Brain microvascular endothelial cell (primary cell): ENCODE measurements at regions not wholly inside any gene's neighbourhood (a gene's known extent, or its start where the extent isn't known, plus 50 kb on each side); places are given as distances from the start of the nearest gene placed in this dataset.

ENCODE experiments used
- DNase-seq: peaks from one replicate; pipeline ENCODE4 v3.0.0-alpha.2; 2020
- H3K27ac ChIP-seq: fragments of 250-450 bp; sonication (Bioruptor Pico); 2 replicates; pipeline ENCODE4 v1.5.1; 2020; ENCODE audit warnings: mild to moderate bottlenecking, moderate library complexity
- H3K27me3 ChIP-seq: fragments of 250-450 bp; sonication (Bioruptor Pico); replicated peaks from 2 replicates; pipeline ENCODE4 v1.5.1; 2020; ENCODE audit warnings: mild to moderate bottlenecking
- H3K36me3 ChIP-seq: fragments of 250-450 bp; sonication (Bioruptor Pico); replicated peaks from 2 replicates; pipeline ENCODE4 v1.5.1; 2020; ENCODE audit warnings: mild to moderate bottlenecking
- H3K4me3 ChIP-seq: 2 replicates; pipeline ENCODE4 v1.5.1; 2011; ENCODE audit warnings: low read depth, mild to moderate bottlenecking, control low read depth, low read length, moderate library complexity
- CTCF ChIP-seq: IDR thresholded peaks from 2 replicates; pipeline ENCODE4 v1.5.1; 2011; ENCODE audit warnings: low read depth, mild to moderate bottlenecking, moderate library complexity, low read length, control low read depth, inconsistent platforms; ENCODE audit errors: missing control alignments
- in situ Hi-C: cut with HindIII; loops from 2 replicates; pipeline ENCODE4 v1.10.0; 2017; ENCODE audit warnings: low sequenced_read_pairs, low pct_ligation_motif_present

- Histone ChIP-seq H3K4me3 (no peak overlapping the region), H3K36me3 (no peaks in the 10 kb centered on the region), H3K27ac (no peak overlapping the region), H3K27me3 (no peaks in the 10 kb centered on the region)
- TF ChIP-seq CTCF = no peak
- in situ Hi-C loops = no loop called here
- DNase-seq = no peak
These were observed 175.0 kb upstream of the PITRM1 start for GRCh38 chr10:3347413-3348182.

GRCh38 chr10:3346851-3347250, 174.3 kb upstream of the PITRM1 start:
- in situ Hi-C loops = no loop called here
- Histone ChIP-seq H3K4me3 (no peak overlapping the region), H3K36me3 (no peaks in the 10 kb centered on the region), H3K27ac (no peak overlapping the region), H3K27me3 (no peaks in the 10 kb centered on the region)
- TF ChIP-seq CTCF = no peak
- DNase-seq = no peak

- in situ Hi-C loops = no loop called here
- H3K4me3 ChIP-seq = no peak overlapping the region
- no peak overlapping the region for H3K27ac ChIP-seq
- H3K36me3 ChIP-seq = no peaks in the 10 kb centered on the region
- TF ChIP-seq CTCF = no peak
- H3K27me3 ChIP-seq = no peaks in the 10 kb centered on the region
- no peak for DNase-seq
These were observed 170.2 kb upstream of the PITRM1 start for GRCh38 chr10:3342771-3343170.

GRCh38 chr10:3340127-3340730, 167.6 kb upstream of the PITRM1 start:
- DNase-seq = no peak
- no peak overlapping the region for H3K4me3 ChIP-seq
- no peak overlapping the region for H3K27ac ChIP-seq
- no peaks in the 10 kb centered on the region for H3K27me3 ChIP-seq
- in situ Hi-C loops = no loop called here
- TF ChIP-seq CTCF = no peak
- H3K36me3 ChIP-seq = no peaks in the 10 kb centered on the region

GRCh38 chr10:3339531-3339950, 167.0 kb upstream of the PITRM1 start:
- in situ Hi-C loops = no loop called here

More at GRCh38 chr10:3339531-3339950, 167.0 kb upstream of the PITRM1 start:
- DNase-seq = peak; percentile 45
- no peaks in the 10 kb centered on the region for H3K36me3 ChIP-seq
- H3K4me3 ChIP-seq = no peak overlapping the region
- H3K27ac ChIP-seq = no peak overlapping the region
- no peak for TF ChIP-seq CTCF
- no peaks in the 10 kb centered on the region for H3K27me3 ChIP-seq
